ENCODE measurements at regions not wholly inside any gene's neighbourhood (a gene's known extent, or its start where the extent isn't known, plus 50 kb on each side); places are given as distances from the start of the nearest gene placed in this dataset.
"Not testable (repeated sequence)": the region's sequence is repeated elsewhere in the genome, so short reads cannot be mapped to it uniquely, and the experiment has no call there.

- in situ Hi-C loops (cut with MboI; ENCODE audit: low pct_ligation_motif_present in 1 of 4, low pct_unique_long_range_greater_than_20kb in 1 of 4, low sequenced_read_pairs in 3 of 4); intact Hi-C loops (cut with DNase I; ENCODE audit: low total_unique reads): not testable (repeated sequence)
- WGBS, 2 donors (ENCODE audit: low coverage in 1 of 2) = 87% methylated on average over 4 of the region's 14 CpGs; no CpG with 5 or more reads in 1 of the 2 donors
Observed at GRCh38 chr2:111532682-111533556, 351.1 kb downstream of the ANAPC1 start.

GRCh38 chr2:111533557-111534247, 350.3 kb downstream of the ANAPC1 start:
- WGBS, 2 donors (ENCODE audit: low coverage in 1 of 2) = 60 to 63% methylated on average over 1 to 8 of the region's 8 CpGs
- H3K4me3 ChIP-seq; H3K36me3 ChIP-seq; H3K9me3 ChIP-seq; intact Hi-C loops (cut with DNase I; ENCODE audit: low total_unique reads); H3K27me3 ChIP-seq; in situ Hi-C loops (cut with MboI; ENCODE audit: low pct_ligation_motif_present in 1 of 4, low pct_unique_long_range_greater_than_20kb in 1 of 4, low sequenced_read_pairs in 3 of 4); DNase-seq: not testable (repeated sequence)
- Histone ChIP-seq H3K4me1 (peaks cover 5 to 11% (median 8%) of the 10 kb centered on the region in 4 donors), H3K27ac (peak overlapping the region in 1 of 4 donors; percentile 37)

More at GRCh38 chr2:111532682-111533556, 351.1 kb downstream of the ANAPC1 start:
- not testable (repeated sequence) for H3K27ac ChIP-seq, H3K4me3 ChIP-seq, DNase-seq, H3K27me3 ChIP-seq, H3K9me3 ChIP-seq, H3K36me3 ChIP-seq
- peaks cover 5 to 11% (median 8%) of the 10 kb centered on the region in 4 donors for H3K4me1 ChIP-seq

GRCh38 chr2:111534910-111535352, 349.1 kb downstream of the ANAPC1 start:
- no peak for TF ChIP-seq POLR2A (IDR thresholded peaks at IDR 0.05)
- TF ChIP-seq POLR2AphosphoS5 (IDR thresholded peaks at IDR 0.05) = no peak
- TF ChIP-seq CTCF (IDR thresholded peaks at IDR 0.05) = no peak
- no peak for TF ChIP-seq EP300 (IDR thresholded peaks at IDR 0.05; ENCODE audit: low read depth)
- H3K27ac ChIP-seq = peak overlapping the region; percentile 3 to 46 (median 38)
- DNase-seq = peak; percentile 37
- H3K36me3 ChIP-seq = no peaks in the 10 kb centered on the region
- no peaks in the 10 kb centered on the region for H3K27me3 ChIP-seq
- no peak overlapping the region for H3K4me3 ChIP-seq
- in situ Hi-C loops (cut with MboI; ENCODE audit: low pct_ligation_motif_present in 1 of 4, low pct_unique_long_range_greater_than_20kb in 1 of 4, low sequenced_read_pairs in 3 of 4) (no loop called here), intact Hi-C loops (cut with DNase I; ENCODE audit: low total_unique reads) (no loop called here)
- no peaks in the 10 kb centered on the region for H3K9me3 ChIP-seq
- peaks cover 5 to 11% (median 8%) of the 10 kb centered on the region in 4 donors for H3K4me1 ChIP-seq
- WGBS, 2 donors (ENCODE audit: low coverage in 1 of 2) = 28 to 30% methylated on average over 2 to 4 of the region's 4 CpGs

- no peak for TF ChIP-seq POLR2A (IDR thresholded peaks at IDR 0.05)
- no peak for TF ChIP-seq CTCF (IDR thresholded peaks at IDR 0.05)
- H3K4me3 ChIP-seq = no peak overlapping the region
- no peak for DNase-seq
- no peaks in the 10 kb centered on the region for H3K36me3 ChIP-seq
- in situ Hi-C loops (cut with MboI; ENCODE audit: low pct_ligation_motif_present in 1 of 4, low pct_unique_long_range_greater_than_20kb in 1 of 4, low sequenced_read_pairs in 3 of 4) = no loop called here
- H3K27ac ChIP-seq = peak overlapping the region in 3 of 4 donors; percentile 3 to 46 (median 40)
- intact Hi-C loops (cut with DNase I; ENCODE audit: low total_unique reads) = no loop called here
- peaks cover 5 to 11% (median 8%) of the 10 kb centered on the region in 4 donors for H3K4me1 ChIP-seq
- WGBS, 2 donors (ENCODE audit: low coverage in 1 of 2) = 0 to 43% methylated on average over 1 of the region's 1 CpG
- H3K9me3 ChIP-seq = no peaks in the 10 kb centered on the region
- H3K27me3 ChIP-seq = no peaks in the 10 kb centered on the region
Observed at GRCh38 chr2:111535404-111535803, 348.6 kb downstream of the ANAPC1 start.

- in situ Hi-C loops (cut with MboI; ENCODE audit: low pct_ligation_motif_present in 1 of 4, low pct_unique_long_range_greater_than_20kb in 1 of 4, low sequenced_read_pairs in 3 of 4) = no loop called here
- no peak overlapping the region for H3K4me3 ChIP-seq
- H3K36me3 ChIP-seq = no peaks in the 10 kb centered on the region
- H3K9me3 ChIP-seq = no peaks in the 10 kb centered on the region
- DNase-seq = no peak
- TF ChIP-seq POLR2A (IDR thresholded peaks at IDR 0.05) = no peak
- TF ChIP-seq EP300 (IDR thresholded peaks at IDR 0.05; ENCODE audit: low read depth) = no peak
- TF ChIP-seq POLR2AphosphoS5 (IDR thresholded peaks at IDR 0.05) = no peak
- TF ChIP-seq CTCF (IDR thresholded peaks at IDR 0.05) = no peak
- intact Hi-C loops (cut with DNase I; ENCODE audit: low total_unique reads) = no loop called here
- no peaks in the 10 kb centered on the region for H3K27me3 ChIP-seq
- H3K4me1 ChIP-seq = peaks cover 5 to 11% (median 8%) of the 10 kb centered on the region in 4 donors
- WGBS, 2 donors (ENCODE audit: low coverage in 1 of 2) = 80 to 89% methylated on average over 1 to 12 of the region's 15 CpGs
- H3K27ac ChIP-seq = no peak overlapping the region
Observed at GRCh38 chr2:111537078-111537655, 346.8 kb downstream of the ANAPC1 start.

GRCh38 chr2:111539991-111540390, 344.0 kb downstream of the ANAPC1 start:
- H3K36me3 ChIP-seq; intact Hi-C loops (cut with DNase I; ENCODE audit: low total_unique reads); DNase-seq; H3K9me3 ChIP-seq; H3K4me1 ChIP-seq; H3K27ac ChIP-seq; H3K4me3 ChIP-seq; H3K27me3 ChIP-seq; in situ Hi-C loops (cut with MboI; ENCODE audit: low pct_ligation_motif_present in 1 of 4, low pct_unique_long_range_greater_than_20kb in 1 of 4, low sequenced_read_pairs in 3 of 4): not testable (repeated sequence)
- no CpG with 5 or more reads among the region's 9 CpGs for WGBS, 2 donors (ENCODE audit: low coverage in 1 of 2)

GRCh38 chr2:111542120-111542774, 341.7 kb downstream of the ANAPC1 start:
- H3K4me3 ChIP-seq; DNase-seq; H3K4me1 ChIP-seq; in situ Hi-C loops (cut with MboI; ENCODE audit: low pct_ligation_motif_present in 1 of 4, low pct_unique_long_range_greater_than_20kb in 1 of 4, low sequenced_read_pairs in 3 of 4); intact Hi-C loops (cut with DNase I; ENCODE audit: low total_unique reads); H3K36me3 ChIP-seq; H3K27me3 ChIP-seq; H3K9me3 ChIP-seq; H3K27ac ChIP-seq: not testable (repeated sequence)
- 0 to 28% methylated on average over 1 of the region's 2 CpGs for WGBS, 2 donors (ENCODE audit: low coverage in 1 of 2)
